A172 (cell line): ENCODE measurements at regions not wholly inside any gene's neighbourhood (a gene's known extent, or its start where the extent isn't known, plus 50 kb on each side); places are given as distances from the start of the nearest gene placed in this dataset.

Experiments
- DNase-seq: peaks from one replicate; pipeline ENCODE4 v3.0.0-alpha.2; 2015; ENCODE audit warnings: low spot score

- no peak for DNase-seq
Measured at GRCh38 chr9:89807682-89808075, 202.9 kb downstream of the GADD45G start.

- DNase-seq, result peak; percentile 53
Measured at GRCh38 chr9:89808076-89808755, 203.4 kb downstream of the GADD45G start.

GRCh38 chr9:89808756-89809181, 204.0 kb downstream of the GADD45G start:
- no peak for DNase-seq

GRCh38 chr9:89810431-89810830, 205.6 kb downstream of the GADD45G start:
- peak; percentile 81 for DNase-seq

- no peak for DNase-seq
Measured at GRCh38 chr9:89811356-89811755, 206.5 kb downstream of the GADD45G start.

GRCh38 chr9:89811886-89812450, 207.2 kb downstream of the GADD45G start:
- no peak for DNase-seq

- DNase-seq, result no peak
Measured at GRCh38 chr9:89812556-89813181, 207.9 kb downstream of the GADD45G start.

GRCh38 chr9:89813482-89813881, 208.7 kb downstream of the GADD45G start:
- DNase-seq, result no peak

- peak; percentile 86 for DNase-seq
Measured at GRCh38 chr9:89814340-89815040, 209.7 kb downstream of the GADD45G start.

- no peak for DNase-seq
Measured at GRCh38 chr9:89815061-89815902, 210.5 kb downstream of the GADD45G start.

- DNase-seq, result peak; percentile 44
Measured at GRCh38 chr9:89815903-89816573, 211.2 kb downstream of the GADD45G start.

GRCh38 chr9:89817151-89817950, 212.5 kb downstream of the GADD45G start:
- DNase-seq, result no peak

- no peak for DNase-seq
Measured at GRCh38 chr9:89820337-89820736, 215.5 kb downstream of the GADD45G start.

- peak; percentile 64 for DNase-seq
Measured at GRCh38 chr9:89821081-89821480, 216.3 kb downstream of the GADD45G start.

GRCh38 chr9:89822996-89823395, 218.2 kb downstream of the GADD45G start:
- DNase-seq, result no peak

GRCh38 chr9:89825669-89826068, 220.9 kb downstream of the GADD45G start:
- no peak for DNase-seq

GRCh38 chr9:89826186-89826585, 221.4 kb downstream of the GADD45G start:
- DNase-seq, result no peak

- no peak for DNase-seq
Measured at GRCh38 chr9:89829346-89829745, 224.5 kb downstream of the GADD45G start.

- no peak for DNase-seq
Measured at GRCh38 chr9:89835666-89836065, 230.9 kb downstream of the GADD45G start.
